NCI-H524 treated with DMSO at 0.1 percent for 48 hours (cell line): ENCODE measurements at regions not wholly inside any gene's neighbourhood (a gene's known extent, or its start where the extent isn't known, plus 50 kb on each side); places are given as distances from the start of the nearest gene placed in this dataset.
"Not testable (repeated sequence)": the region's sequence is repeated elsewhere in the genome, so short reads cannot be mapped to it uniquely, and the experiment has no call there.

ENCODE experiments used
- DNase-seq: peaks from one replicate; lab custom pipeline; 2025; lab: John Stamatoyannopoulos, UW

- no peak for DNase-seq
These were observed 907.8 kb downstream of the STPG2 start for GRCh38 chr4:97235521-97235920.

- peak; percentile 74 for DNase-seq
These were observed 904.2 kb downstream of the STPG2 start for GRCh38 chr4:97238956-97239666.

- no peak for DNase-seq
These were observed 903.6 kb downstream of the STPG2 start for GRCh38 chr4:97239667-97239997.

- DNase-seq, result no peak
These were observed 890.6 kb downstream of the STPG2 start for GRCh38 chr4:97252615-97253154.

- no peak for DNase-seq
These were observed 880.5 kb downstream of the STPG2 start for GRCh38 chr4:97262769-97263168.

- DNase-seq, result no peak
These were observed 873.2 kb downstream of the STPG2 start for GRCh38 chr4:97270051-97270450.

- no peak for DNase-seq
These were observed 863.9 kb downstream of the STPG2 start for GRCh38 chr4:97279391-97279790.

GRCh38 chr4:97300561-97300960 lies 842.7 kb downstream of the STPG2 start:
- no peak for DNase-seq

GRCh38 chr4:97305351-97305750 lies 837.9 kb downstream of the STPG2 start:
- DNase-seq, result no peak

GRCh38 chr4:97309121-97309520 lies 834.2 kb downstream of the STPG2 start:
- DNase-seq, result no peak

- DNase-seq, result no peak
These were observed 826.1 kb downstream of the STPG2 start for GRCh38 chr4:97317201-97317600.

GRCh38 chr4:97317671-97318070 lies 825.6 kb downstream of the STPG2 start:
- no peak for DNase-seq

- DNase-seq, result not testable (repeated sequence)
These were observed 817.5 kb downstream of the STPG2 start for GRCh38 chr4:97325751-97326150.

GRCh38 chr4:97330917-97331316 lies 812.4 kb downstream of the STPG2 start:
- DNase-seq, result no peak

GRCh38 chr4:97334348-97334747 lies 808.9 kb downstream of the STPG2 start:
- no peak for DNase-seq

GRCh38 chr4:97349468-97350186 lies 793.6 kb downstream of the STPG2 start:
- peak; percentile 66 for DNase-seq

GRCh38 chr4:97353876-97354275 lies 789.4 kb downstream of the STPG2 start:
- no peak for DNase-seq

GRCh38 chr4:97359826-97360225 lies 783.5 kb downstream of the STPG2 start:
- no peak for DNase-seq

GRCh38 chr4:97360733-97361132 lies 782.5 kb downstream of the STPG2 start:
- no peak for DNase-seq

GRCh38 chr4:97367878-97368277 lies 775.4 kb downstream of the STPG2 start:
- DNase-seq, result no peak

GRCh38 chr4:97370568-97370967 lies 772.7 kb downstream of the STPG2 start:
- DNase-seq, result no peak

- DNase-seq, result no peak
These were observed 768.8 kb downstream of the STPG2 start for GRCh38 chr4:97374526-97374925.

- no peak for DNase-seq
These were observed 756.3 kb downstream of the STPG2 start for GRCh38 chr4:97386969-97387368.

GRCh38 chr4:97394653-97395052 lies 748.6 kb downstream of the STPG2 start:
- DNase-seq, result no peak
